ENCODE measurements at regions not wholly inside any gene's neighbourhood (a gene's known extent, or its start where the extent isn't known, plus 50 kb on each side); places are given as distances from the start of the nearest gene placed in this dataset.

- DNase-seq, result no peak
- Mint-ChIP-seq H3K27ac (no peak overlapping the region), H3K4me1 (ENCODE audit: low read depth) (no peaks in the 10 kb centered on the region), H3K36me3 (ENCODE audit: low read depth) (no peaks in the 10 kb centered on the region), H3K27me3 (ENCODE audit: insufficient read depth) (peaks cover 11% of the 10 kb centered on the region; the same call in 1 of the 2 replicates), H3K9me3 (no peaks in the 10 kb centered on the region), H3K4me3 (no peak overlapping the region)
- no peak for TF ChIP-seq CTCF (IDR thresholded peaks at IDR 0.05)
Measured at GRCh38 chr20:56968376-56969048, 297.9 kb downstream of the BMP7 start.

GRCh38 chr20:56974499-56975250 is 291.8 kb downstream of the BMP7 start:
- H3K36me3 Mint-ChIP-seq (ENCODE audit: low read depth), result no peaks in the 10 kb centered on the region
- H3K27me3 Mint-ChIP-seq (ENCODE audit: insufficient read depth), result peaks cover 34% of the 10 kb centered on the region
- no peaks in the 10 kb centered on the region for H3K9me3 Mint-ChIP-seq
- no peaks in the 10 kb centered on the region for H3K4me1 Mint-ChIP-seq (ENCODE audit: low read depth)
- DNase-seq, result peak; percentile 52
- no peak overlapping the region for H3K27ac Mint-ChIP-seq
- H3K4me3 Mint-ChIP-seq, result no peak overlapping the region
- peak; percentile 85 for TF ChIP-seq CTCF (IDR thresholded peaks at IDR 0.05)

GRCh38 chr20:56975838-56976237 is 290.6 kb downstream of the BMP7 start:
- no peak for TF ChIP-seq CTCF (IDR thresholded peaks at IDR 0.05)
- DNase-seq, result no peak
- H3K27me3 Mint-ChIP-seq (ENCODE audit: insufficient read depth), result peaks cover 37% of the 10 kb centered on the region
- H3K4me1 Mint-ChIP-seq (ENCODE audit: low read depth), result no peaks in the 10 kb centered on the region
- H3K4me3 Mint-ChIP-seq, result no peak overlapping the region
- no peaks in the 10 kb centered on the region for H3K9me3 Mint-ChIP-seq
- no peaks in the 10 kb centered on the region for H3K36me3 Mint-ChIP-seq (ENCODE audit: low read depth)
- H3K27ac Mint-ChIP-seq, result no peak overlapping the region

GRCh38 chr20:56976336-56976735 is 290.1 kb downstream of the BMP7 start:
- no peak for TF ChIP-seq CTCF (IDR thresholded peaks at IDR 0.05)
- no peak overlapping the region for H3K27ac Mint-ChIP-seq
- no peaks in the 10 kb centered on the region for H3K9me3 Mint-ChIP-seq
- H3K4me3 Mint-ChIP-seq, result no peak overlapping the region
- no peak for DNase-seq
- no peaks in the 10 kb centered on the region for H3K4me1 Mint-ChIP-seq (ENCODE audit: low read depth)
- no peaks in the 10 kb centered on the region for H3K36me3 Mint-ChIP-seq (ENCODE audit: low read depth)
- peaks cover 32% of the 10 kb centered on the region for H3K27me3 Mint-ChIP-seq (ENCODE audit: insufficient read depth)

GRCh38 chr20:56978475-56978874 is 288.0 kb downstream of the BMP7 start:
- no peak for DNase-seq
- H3K27me3 Mint-ChIP-seq (ENCODE audit: insufficient read depth), result peaks cover 31% of the 10 kb centered on the region
- no peak overlapping the region for H3K4me3 Mint-ChIP-seq
- H3K36me3 Mint-ChIP-seq (ENCODE audit: low read depth), result no peaks in the 10 kb centered on the region
- no peaks in the 10 kb centered on the region for H3K9me3 Mint-ChIP-seq
- no peaks in the 10 kb centered on the region for H3K4me1 Mint-ChIP-seq (ENCODE audit: low read depth)
- no peak for TF ChIP-seq CTCF (IDR thresholded peaks at IDR 0.05)
- H3K27ac Mint-ChIP-seq, result no peak overlapping the region

Data from HFFc6 (cell line).